HG03354 (cell line): ENCODE measurements at regions not wholly inside any gene's neighbourhood (a gene's known extent, or its start where the extent isn't known, plus 50 kb on each side); places are given as distances from the start of the nearest gene placed in this dataset.
"Not testable (repeated sequence)": the region's sequence is repeated elsewhere in the genome, so short reads cannot be mapped to it uniquely, and the experiment has no call there.

Experiments used
- ATAC-seq: cut with Tn5 transposase; IDR thresholded peaks from one replicate; pipeline ENCODE4 v1.9.1; 2021; ENCODE audit warnings: mild to moderate bottlenecking; ENCODE audit not compliant: unreplicated experiment, poor library complexity, severe bottlenecking

DNA sequence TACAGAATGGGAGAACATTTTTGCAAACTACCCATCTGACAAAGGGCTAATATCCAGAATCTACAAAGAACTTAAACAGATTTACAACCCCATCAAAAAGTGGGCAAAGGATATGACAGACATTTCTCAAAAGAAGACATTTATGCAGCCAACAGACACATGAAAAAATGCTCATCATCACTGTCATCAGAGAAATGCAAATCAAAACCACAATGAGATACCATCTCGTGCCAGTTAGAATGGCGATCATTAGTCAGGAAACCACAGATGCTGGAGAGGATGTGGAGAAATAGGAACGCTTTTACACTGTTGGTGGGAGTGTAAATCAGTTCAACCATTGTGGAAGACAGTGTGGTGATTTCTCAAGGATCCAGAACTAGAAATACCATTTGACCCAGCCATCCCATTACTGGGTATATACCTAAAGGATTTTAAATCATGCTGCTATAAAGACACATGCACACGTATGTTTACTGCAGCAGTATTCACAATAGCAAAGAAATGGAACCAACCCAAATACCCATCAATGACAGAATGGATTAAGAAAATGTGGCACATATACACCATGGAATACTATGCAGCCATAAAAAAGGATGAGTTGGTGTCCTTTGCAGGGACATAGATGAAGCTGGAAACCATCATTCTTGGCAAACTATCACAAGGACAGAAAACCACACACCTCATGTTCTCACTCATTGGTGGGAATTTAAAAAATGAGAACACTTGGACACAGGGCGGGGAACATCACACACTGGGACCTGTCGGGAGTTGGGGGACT is 317.7 kb upstream of the THBS1 start:
- not testable (repeated sequence) for ATAC-seq

DNA sequence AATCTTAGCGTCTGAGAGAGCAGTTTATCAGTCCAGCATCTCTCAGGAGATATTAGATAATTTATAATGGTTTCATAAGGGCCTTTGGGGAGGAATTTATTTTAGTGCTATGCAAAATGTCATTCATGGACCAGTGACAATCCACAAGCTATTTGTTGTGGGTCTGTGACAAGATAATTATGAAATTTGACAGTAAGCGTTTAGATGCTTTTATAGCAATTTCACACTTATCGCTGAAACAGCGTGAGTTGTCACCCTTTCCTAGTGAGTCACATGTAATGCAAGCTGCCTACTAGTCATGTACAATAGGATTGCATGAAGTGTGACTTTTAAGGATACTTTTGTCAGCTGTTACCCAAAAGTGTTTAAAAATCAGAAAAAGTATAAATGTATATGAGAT is 315.6 kb upstream of the THBS1 start:
- ATAC-seq: no peak

DNA sequence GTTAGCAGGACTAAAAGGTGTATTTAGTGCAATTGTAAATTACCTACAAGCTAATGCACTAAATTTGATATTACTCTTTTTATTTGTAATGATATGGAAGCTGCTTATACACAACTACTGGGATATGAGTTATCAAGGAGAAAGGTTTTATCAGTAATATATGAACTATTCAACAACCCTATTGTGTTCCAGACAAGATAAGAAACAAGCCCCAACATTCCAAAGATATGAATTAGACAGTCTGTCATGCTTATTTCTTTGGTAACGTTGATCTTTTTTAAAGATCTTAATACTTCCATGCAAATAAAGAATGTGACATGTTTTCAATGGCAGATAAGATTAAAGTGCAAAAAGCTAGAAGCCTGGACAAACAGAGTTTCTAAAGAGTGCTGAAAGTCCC is 314.0 kb upstream of the THBS1 start:
- no peak for ATAC-seq

DNA sequence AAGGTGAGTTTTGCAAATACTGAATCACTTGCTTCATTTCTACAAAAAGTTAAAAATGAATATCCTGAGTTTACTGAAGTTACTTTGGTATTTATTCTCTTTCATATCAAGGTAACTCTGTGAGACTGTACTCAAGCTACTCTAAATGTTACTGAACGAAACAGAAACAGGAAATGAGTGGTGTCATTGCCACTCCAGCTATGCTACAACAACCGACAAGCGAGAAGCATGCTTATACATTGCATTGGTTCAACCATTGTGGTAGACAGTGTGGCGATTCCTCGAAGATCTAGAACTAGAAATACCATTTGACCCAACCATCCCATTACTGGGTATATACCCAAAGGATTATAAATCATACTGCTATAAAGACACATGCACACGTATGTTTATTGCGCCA is 313.2 kb upstream of the THBS1 start:
- no peak for ATAC-seq

DNA sequence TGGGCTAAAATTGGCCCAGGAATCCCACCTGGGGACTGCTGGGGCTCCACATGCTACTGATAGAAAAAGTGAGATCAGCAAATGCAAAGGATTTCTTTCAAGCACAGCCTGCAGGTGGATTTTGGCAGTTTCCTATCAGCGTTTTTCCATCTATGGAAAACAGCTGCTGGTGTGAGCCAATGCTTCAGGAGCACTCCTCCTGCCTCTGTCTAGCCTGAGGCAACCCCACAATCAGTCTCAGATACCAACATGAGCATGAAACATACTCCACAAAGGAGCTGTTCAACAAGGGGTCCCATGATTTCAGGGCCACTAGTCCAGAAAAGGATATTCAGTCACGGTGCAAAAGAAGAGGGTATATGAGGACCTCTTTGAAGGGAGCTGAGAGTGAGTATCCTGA is 311.5 kb upstream of the THBS1 start:
- no peak for ATAC-seq

DNA sequence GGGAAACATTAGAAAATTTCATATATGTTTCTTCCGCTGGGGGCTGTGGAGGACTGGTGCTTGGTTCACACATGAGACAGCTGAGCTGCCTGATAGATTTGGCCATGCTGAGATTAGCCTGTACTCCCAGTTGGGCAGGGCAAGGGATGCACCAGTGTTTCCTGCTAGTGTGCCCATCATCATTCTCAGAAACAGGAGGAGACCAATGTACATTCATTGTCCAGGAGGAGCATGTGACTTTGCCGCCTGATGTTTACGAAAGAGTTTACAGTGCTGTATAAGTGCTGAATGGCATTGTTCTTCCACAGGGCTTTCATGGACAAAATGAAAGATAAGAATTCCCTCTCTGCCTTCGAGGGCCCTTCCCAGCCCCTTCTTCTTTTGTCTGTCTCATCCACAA is 311.1 kb upstream of the THBS1 start:
- no peak for ATAC-seq

DNA sequence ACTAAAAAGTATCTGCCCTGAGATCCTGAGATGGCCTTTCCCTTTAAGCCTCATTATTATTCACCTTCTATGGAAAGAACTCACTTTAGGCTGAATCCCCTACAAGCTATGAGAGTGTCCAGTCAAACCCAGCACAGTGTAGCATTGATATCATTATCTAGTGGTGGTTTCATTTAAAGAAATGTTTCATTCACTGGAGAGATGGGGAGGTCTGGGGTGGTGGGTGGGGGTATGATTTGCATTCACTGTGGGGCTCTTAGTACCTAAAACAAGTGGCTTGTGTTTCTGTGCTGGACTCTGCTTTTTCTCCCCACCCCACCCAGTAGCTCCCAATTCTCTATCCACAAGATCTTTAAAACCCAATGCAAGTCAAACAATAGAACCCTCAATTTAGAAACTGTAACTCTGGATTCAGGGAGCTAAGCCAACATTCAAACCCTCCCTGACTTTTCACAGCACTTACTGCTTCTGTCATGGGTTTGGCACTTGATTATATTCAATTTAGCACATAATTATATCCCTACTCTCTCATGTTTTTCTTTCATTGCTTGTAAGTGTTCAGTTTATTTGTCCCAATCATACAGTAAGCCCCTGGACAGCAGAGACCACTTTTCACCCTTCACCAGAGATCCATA is 310.5 kb upstream of the THBS1 start:
- no peak for ATAC-seq

DNA sequence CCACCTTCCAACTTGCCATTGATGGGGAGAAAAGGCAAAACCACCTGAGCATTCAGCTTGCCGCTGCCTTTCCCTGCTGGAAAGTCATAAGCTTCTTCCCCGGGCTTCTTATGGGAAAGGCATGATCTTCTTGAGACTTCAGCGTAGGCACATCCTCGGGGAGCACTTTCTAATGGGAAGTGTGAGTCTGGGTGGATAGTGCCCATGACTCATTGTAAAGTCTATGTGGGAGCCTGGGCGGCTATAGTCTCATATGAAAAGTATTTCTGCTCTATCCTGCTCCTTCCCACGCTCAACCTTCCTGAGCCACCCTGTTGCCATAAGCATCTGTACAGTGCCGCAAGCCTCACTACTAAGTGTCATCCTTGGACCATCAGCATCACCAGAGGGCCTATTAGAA is 309.9 kb upstream of the THBS1 start:
- ATAC-seq: no peak

DNA sequence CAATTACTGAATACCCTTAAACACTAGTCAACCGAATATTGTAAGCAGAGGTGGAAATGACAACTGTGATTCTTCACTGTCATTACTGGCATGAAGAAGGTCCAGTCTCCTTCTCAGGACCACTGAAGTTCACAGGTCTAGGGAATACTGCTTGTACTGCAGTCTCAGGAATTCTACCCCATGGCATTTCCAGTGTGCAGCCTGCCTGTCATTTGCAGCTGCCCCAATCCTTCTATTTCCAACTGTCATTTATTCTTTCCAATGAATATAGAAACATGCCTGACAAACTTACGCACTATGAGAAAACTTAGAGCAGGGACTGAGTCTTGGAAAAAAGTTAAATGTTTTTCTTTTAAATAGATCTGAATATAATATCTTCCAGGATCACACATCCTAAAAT is 308.0 kb upstream of the THBS1 start:
- no peak for ATAC-seq

DNA sequence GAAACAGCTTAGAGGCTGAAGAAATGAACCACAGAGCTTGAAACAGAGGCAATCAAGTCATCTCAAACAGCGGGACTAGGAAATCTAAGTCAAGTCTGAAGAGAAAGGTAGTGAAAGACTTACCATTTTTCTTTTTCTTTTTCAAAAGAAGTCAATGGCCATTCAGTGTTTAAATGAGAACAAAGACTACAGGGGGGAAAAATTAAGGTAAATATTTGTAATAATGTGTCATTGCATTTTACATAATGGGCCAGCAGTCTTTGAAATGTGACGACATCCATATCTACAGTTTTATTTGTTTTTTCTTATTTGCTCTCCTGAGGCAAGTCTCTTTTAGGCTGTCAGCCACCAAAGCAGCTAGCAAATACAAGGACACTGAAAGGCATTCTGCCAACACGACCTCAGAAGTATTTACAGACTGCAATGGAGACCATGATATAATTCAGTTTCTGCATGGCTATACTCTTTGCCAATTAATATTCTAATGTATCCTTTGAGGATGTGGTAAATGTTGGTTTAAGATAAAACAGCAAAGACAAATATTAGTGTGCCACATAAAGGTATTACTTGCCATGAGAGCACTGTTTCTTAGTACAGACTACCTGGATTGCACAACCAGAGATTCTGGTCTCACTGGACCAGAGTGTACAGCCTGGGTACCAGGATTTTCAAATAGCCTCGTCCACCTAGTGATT is 307.0 kb upstream of the THBS1 start:
- no peak for ATAC-seq

DNA sequence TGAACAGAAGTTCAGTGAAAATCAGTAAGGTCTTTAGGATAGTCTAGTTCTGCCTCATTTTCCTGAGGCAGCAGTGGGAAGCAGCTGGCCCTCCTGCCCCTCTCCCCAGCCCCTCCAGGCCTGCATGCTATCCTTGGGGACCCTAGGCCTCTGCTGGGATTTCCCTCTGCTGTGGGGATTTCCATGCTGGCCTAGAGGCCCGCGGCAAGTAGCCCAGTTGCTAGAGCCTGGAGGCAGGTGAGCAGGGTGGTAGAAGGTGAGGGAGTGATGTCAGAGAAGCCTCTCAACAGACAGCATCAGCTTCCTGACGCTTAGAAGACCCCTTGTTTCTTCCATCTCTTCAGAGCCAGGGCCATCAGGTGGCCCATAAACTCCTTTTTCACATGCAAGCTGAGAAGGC is 305.8 kb upstream of the THBS1 start:
- no peak for ATAC-seq

DNA sequence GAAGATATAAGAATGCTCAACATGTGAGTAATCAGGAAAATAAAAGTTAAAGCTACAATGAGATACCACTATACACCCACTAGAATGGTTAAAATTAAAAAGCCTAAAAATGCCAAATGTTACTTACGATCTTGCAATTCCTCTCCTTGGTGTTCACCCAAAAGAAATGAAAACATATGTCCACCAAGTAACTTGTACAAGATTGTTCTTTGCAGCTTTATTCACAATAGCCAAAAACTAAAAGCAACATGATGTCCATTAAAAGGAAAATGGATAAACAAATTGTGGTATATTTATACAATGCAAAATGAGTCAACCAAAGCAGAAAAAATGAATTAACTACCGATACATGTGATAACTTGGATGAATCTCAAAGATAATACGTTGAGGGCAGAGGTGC is 301.6 kb upstream of the THBS1 start:
- no peak for ATAC-seq

DNA sequence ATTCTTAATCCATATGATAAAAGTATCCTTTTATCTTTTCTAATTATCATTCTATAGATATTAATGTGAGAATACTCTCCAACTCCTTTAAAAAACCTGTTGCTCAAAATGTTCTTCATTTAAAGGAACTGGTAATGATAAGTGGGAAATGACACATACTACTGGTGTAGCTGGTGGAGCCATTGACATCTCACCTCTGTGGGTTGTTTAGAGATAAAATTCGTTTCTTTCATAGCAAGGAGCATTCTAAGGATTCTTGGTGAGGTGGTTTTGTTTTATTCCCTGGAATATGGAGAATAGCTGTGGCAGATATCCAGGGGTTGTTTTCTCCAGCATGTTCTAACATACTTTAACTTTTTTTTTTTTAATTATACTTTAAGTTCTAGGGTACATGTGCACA is 299.8 kb upstream of the THBS1 start:
- no peak for ATAC-seq

DNA sequence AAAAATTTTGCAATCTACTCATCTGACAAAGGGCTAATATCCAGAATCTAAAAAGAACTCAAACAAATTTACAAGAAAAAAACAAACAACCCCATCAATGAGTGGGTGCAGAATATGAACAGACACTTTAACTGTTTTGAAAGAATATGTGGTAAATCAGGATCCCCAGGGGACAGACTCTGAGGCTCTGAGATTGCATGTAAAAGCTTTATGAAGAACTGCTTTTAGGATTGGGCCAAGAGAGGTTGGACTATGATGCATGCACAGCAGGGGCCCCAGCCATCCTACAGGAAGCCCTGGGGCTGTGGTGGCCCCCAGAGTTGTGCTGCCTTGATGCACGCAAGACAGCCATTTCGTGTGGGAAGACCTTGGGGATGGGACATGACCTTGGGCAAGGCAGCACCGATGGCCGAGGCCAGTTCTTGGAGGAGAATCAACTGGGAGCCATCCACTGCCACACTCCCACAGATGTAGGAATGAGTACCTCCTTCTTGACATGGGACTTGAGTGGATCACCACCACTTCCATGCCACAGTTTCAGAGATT is 298.1 kb upstream of the THBS1 start:
- no peak for ATAC-seq

DNA sequence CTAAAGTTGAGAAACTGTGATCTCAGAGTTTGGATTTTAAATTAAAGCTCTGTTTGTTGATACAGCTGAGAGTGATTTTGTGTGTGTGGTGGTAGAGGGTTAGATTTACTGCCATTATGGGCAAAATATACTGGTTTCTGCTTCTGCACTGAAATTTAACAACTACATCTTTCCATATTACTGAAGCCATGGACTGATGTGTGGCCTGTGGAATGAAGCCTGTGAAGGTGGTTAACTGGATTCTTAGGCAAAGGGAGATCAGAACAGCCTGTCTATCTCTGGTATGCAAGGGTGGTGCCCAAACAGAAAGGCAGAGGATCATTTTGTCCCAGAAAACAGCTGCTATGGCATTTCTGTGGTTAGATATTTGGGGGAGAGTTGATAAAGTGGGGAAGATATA is 297.3 kb upstream of the THBS1 start:
- no peak for ATAC-seq

DNA sequence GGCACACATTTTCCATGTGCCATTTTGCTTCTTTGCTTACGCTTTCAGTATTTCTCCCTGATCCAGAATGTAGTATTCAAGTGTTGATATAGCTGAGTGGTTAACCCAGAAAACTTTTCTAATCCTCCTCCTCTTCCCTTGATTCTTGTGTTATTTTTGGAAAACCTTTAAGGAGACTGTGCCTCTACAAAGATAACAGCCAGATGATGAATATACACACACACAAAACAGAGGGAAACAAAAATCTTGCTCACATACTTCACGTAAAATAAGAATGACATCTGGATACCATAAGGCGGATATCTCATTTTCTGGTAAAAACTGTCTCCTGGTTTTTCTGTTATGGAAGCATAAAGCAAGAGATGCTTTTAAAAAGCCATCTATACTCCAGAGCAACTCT is 295.8 kb upstream of the THBS1 start:
- ATAC-seq: no peak

DNA sequence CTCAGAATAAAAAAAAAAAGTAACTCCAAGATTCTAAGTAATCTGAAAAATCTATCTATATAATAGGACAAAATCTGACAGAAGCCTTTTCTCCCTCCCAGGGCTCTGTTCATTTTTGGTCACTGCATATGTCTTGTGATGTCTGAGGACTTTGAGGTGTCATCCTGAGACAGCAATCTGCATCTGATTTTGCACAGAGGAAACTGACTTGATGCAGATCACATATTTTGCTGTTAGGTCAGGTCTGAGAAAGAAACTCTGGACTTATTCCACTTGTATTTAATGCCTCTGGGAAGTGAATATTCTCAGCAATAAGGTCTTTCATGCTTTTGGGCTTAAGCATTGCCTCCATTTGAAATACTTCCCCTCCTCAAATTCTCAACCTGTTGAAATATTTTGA is 295.2 kb upstream of the THBS1 start:
- ATAC-seq: no peak

DNA sequence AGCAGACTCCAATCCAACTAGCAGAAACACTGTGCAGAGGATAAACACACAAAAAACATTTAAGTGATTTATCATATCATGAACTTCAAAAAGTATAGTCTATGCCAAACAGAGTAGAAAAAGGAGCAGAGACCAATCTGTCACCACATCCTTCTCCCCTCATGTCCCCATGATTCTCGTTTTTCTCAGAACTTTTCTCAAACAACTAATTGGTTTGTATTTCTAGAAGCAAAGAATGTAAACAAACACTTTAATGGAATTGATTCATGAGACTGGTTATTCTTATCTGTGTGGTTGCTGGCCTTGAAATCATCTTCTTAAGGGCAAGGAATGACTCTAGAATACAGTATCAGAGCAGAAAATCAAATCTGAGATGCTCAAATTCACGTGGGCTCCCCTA is 294.2 kb upstream of the THBS1 start:
- ATAC-seq: no peak

DNA sequence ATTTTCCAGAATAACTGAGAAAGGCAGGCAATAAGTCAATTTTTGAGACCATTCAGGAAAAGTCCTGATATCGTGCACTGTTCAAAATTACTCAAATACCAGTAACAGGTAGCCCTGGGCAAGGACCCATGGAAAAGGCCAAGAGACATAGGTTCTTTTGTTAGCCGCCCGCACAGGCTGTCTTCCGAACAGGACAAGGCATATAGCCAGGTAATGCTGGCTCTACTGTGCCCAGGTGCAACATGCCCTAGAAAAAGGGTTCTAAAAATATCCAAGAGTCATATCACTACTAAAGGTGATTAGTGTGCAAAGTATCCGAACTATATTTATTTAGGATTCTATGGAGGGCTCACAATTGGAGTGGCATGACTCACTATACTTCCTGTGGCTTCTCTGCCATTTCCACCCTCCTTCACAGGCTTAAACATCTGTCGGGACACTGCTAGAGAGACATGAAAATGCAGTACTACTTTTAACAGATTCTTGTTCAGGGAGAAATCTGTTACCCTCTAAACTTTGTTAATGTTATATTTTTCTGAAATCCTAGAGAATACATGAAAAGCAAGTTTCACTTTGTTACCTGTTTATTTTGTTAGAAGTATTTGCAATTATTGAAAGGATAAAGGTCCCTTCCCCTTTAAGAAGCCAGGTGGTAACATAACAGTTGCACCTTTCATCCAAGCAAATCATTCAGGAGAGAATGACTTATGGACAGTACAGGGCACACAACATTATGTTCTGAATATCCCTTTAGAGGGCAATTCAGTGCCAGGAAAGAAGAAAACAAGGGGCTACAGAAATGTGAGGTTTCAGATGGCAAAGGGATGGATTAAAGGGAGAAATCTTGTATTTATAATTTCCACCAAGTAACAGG is 293.3 kb upstream of the THBS1 start:
- no peak for ATAC-seq
